ENCODE measurements at regions not wholly inside any gene's neighbourhood (a gene's known extent, or its start where the extent isn't known, plus 50 kb on each side); places are given as distances from the start of the nearest gene placed in this dataset.

DNA sequence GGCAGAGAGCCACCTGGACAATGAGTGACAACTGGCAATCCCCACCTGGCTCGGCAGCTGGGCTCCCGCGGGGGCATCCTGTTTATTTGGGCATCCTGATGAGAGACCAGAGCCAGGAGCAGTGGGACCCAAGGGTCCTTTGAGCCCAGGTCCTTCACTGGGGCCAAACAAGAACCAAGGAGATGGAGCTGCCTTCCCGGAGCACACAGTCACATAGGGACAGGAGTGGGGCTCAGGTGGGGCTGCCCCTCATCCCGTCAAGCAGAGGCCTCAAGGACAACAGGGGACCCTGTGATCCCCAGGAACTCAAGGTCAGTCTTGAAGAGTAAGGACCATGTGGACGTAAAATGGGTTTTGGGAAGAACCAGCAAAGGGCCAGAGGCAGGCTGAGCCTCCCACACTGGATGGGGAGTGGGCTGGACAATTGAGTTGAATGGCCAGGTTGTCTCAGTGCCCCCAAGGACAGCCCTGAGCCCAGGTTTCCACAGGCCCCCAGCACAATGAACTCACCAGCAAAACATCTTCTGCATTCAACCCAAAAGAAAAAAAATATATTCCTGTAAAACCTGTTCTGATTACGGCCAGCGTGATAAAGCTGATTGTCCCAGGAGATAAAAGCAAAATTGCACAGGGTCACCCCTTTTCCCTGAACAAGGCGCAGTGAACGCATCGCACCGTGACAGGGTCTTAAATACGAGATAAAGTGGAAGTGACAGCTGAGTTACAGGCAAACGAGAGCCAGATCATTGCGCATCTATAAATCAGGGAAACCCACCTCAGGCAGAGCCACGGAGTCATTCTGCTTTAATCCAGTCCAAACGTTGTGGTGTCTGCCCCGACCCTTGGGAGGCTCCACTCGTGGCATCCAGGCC, 86.2 kb downstream of the ANKRD60 start:
- dilution Hi-C loops (cut with HindIII; ENCODE audit: low sequenced_read_pairs, unreplicated experiment): no loop called here
- Histone ChIP-seq H2AFZ (replicated peaks; ENCODE audit: low read length, poor library complexity) (no peak overlapping the region), H4K20me1 (ENCODE audit: insufficient read depth, low read length) (no peaks in the 10 kb centered on the region; the same call in 1 of the 2 replicates), H4K8ac (ENCODE audit: low read depth in 2 of 2, low read length in 2 of 2) (no peak overlapping the region), H3K56ac (ENCODE audit: extremely low read depth, insufficient read depth, low read length) (no peak overlapping the region), H3K23ac (ENCODE audit: low read depth, low read length) (no peak overlapping the region), H3K36me3 (ENCODE audit: control insufficient read depth, insufficient read depth, low read length) (no peaks in the 10 kb centered on the region), H3K4ac (ENCODE audit: low read depth, low read length) (no peak overlapping the region), H2BK120ac (ENCODE audit: low read depth, low read length) (no peak overlapping the region), H3K9me1 (ENCODE audit: insufficient read depth, low read length) (no peaks in the 10 kb centered on the region), H3K27me3 (ENCODE audit: control insufficient read depth, insufficient read depth, low read length) (peaks cover 10% of the 10 kb centered on the region), H3K14ac (replicated peaks; ENCODE audit: low read depth, low read length) (no peak overlapping the region), H2AK5ac (ENCODE audit: low read depth, low read length) (no peak overlapping the region), H3K9me3 (ENCODE audit: control insufficient read depth, insufficient read depth, low read length) (no peaks in the 10 kb centered on the region), H4K5ac (ENCODE audit: low read depth, low read length) (no peak overlapping the region), H2BK20ac (ENCODE audit: low read depth, low read length) (no peak overlapping the region), H3K27ac (ENCODE audit: insufficient read depth, low read length) (no peak overlapping the region), H2BK5ac (ENCODE audit: low read depth, low read length, poor library complexity, severe bottlenecking) (no peak overlapping the region), H2AK9ac (replicated peaks; ENCODE audit: low read depth, low read length, poor library complexity) (no peak overlapping the region), H3K9ac (ENCODE audit: low read depth, low read length) (no peak overlapping the region), H3K4me3 (ENCODE audit: insufficient read depth, low read depth, low read length) (no peak overlapping the region), H3K79me1 (ENCODE audit: low read depth in 1 of 2, low read length in 2 of 2) (no peaks in the 10 kb centered on the region), H2BK15ac (ENCODE audit: low read depth, low read length) (no peak overlapping the region), H3K18ac (ENCODE audit: low read depth, low read length) (no peak overlapping the region), H3K4me1 (ENCODE audit: control insufficient read depth, insufficient read depth, low read length) (no peaks in the 10 kb centered on the region), H3K4me2 (ENCODE audit: low read depth, low read length) (no peak overlapping the region), H4K91ac (ENCODE audit: insufficient read depth, low read depth, low read length) (no peak overlapping the region)
- intact Hi-C loops (cut with micrococcal nuclease): no loop called here
- DNase-seq: no peak
- TF ChIP-seq, protein P1, sequence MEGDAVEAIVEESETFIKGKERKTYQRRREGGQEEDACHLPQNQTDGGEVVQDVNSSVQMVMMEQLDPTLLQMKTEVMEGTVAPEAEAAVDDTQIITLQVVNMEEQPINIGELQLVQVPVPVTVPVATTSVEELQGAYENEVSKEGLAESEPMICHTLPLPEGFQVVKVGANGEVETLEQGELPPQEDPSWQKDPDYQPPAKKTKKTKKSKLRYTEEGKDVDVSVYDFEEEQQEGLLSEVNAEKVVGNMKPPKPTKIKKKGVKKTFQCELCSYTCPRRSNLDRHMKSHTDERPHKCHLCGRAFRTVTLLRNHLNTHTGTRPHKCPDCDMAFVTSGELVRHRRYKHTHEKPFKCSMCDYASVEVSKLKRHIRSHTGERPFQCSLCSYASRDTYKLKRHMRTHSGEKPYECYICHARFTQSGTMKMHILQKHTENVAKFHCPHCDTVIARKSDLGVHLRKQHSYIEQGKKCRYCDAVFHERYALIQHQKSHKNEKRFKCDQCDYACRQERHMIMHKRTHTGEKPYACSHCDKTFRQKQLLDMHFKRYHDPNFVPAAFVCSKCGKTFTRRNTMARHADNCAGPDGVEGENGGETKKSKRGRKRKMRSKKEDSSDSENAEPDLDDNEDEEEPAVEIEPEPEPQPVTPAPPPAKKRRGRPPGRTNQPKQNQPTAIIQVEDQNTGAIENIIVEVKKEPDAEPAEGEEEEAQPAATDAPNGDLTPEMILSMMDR (conservative IDR thresholded peaks at IDR 0.05; ENCODE audit: low read depth, low read length): no peak
- TF ChIP-seq RAD21 (IDR thresholded peaks at IDR 0.05; ENCODE audit: low read length): no peak
- TF ChIP-seq RFX5 (IDR thresholded peaks at IDR 0.05; ENCODE audit: low read depth, low read length): no peak
- TF ChIP-seq, protein P2, sequence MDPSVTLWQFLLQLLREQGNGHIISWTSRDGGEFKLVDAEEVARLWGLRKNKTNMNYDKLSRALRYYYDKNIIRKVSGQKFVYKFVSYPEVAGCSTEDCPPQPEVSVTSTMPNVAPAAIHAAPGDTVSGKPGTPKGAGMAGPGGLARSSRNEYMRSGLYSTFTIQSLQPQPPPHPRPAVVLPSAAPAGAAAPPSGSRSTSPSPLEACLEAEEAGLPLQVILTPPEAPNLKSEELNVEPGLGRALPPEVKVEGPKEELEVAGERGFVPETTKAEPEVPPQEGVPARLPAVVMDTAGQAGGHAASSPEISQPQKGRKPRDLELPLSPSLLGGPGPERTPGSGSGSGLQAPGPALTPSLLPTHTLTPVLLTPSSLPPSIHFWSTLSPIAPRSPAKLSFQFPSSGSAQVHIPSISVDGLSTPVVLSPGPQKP (IDR thresholded peaks at IDR 0.05; ENCODE audit: borderline replicate concordance, low read depth, low read length): no peak
- no peak for TF ChIP-seq FOS (IDR thresholded peaks at IDR 0.05; ENCODE audit: low read depth, low read length)
- no peak for TF ChIP-seq RCOR1 (IDR thresholded peaks at IDR 0.05; ENCODE audit: insufficient replicate concordance, low read length)
- no peak for TF ChIP-seq CEBPB (IDR thresholded peaks at IDR 0.05; ENCODE audit: low read depth, low read length)
- no peak for ATAC-seq (ENCODE audit: low read depth)
- WGBS, 2 experiments (ENCODE audit: extremely low coverage in 2 of 2, insufficient read length in 1 of 2): 63% methylated on average over 10 of the region's 19 CpGs; no CpG with 5 or more reads in 1 of the 2 experiments
- BruUV-seq (replicated peaks): no TSS peak
- POLR2A ChIA-PET (ENCODE audit: unreplicated experiment): no interaction called here
- CTCF ChIA-PET: interaction anchor here (0.6 kb wide), 1 partner anchor 11 kb away, joined by 3 read pairs; no protein-coding TSS in a partner anchor
- in situ Hi-C loops (cut with MboI; ENCODE audit: low sequenced_read_pairs): no loop called here

Data from IMR-90 (cell line).